ENCODE measurements at regions not wholly inside any gene's neighbourhood (a gene's known extent, or its start where the extent isn't known, plus 50 kb on each side); places are given as distances from the start of the nearest gene placed in this dataset.

DNA sequence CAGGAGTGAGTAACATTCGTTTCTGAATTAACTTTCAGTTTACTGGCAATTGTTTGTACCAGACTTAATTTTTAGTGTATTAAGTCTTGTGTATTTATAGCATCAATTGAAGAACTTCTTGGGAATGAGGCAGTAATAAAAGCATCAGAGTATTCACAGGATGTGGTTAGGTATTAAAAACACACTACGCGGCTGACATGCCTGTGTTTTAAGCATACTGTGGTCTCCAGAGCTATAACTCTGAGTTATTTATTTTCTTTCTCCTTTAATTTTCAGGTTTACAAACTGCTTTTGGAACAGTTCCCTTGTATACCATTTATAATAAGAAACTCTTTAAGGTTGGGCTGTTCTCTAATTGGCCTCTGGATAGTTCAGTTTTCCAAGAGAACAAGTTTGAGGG lies 626.1 kb upstream of the NRG3 start:
- no peak overlapping the region for H2AK9ac ChIP-seq (replicated peaks; ENCODE audit: low read depth, low read length, poor library complexity)
- H3K4me1 ChIP-seq (ENCODE audit: control insufficient read depth, insufficient read depth, low read length): no peaks in the 10 kb centered on the region
- ChIA-PET POLR2A (ENCODE audit: unreplicated experiment) (no interaction called here), CTCF (no interaction called here)
- no CpG with 5 or more reads among the region's 3 CpGs for WGBS, 2 experiments (ENCODE audit: extremely low coverage in 2 of 2, insufficient read length in 1 of 2)
- dilution Hi-C loops (cut with HindIII; ENCODE audit: low sequenced_read_pairs, unreplicated experiment) (no loop called here), in situ Hi-C loops (cut with MboI; ENCODE audit: low sequenced_read_pairs) (no loop called here), intact Hi-C loops (cut with micrococcal nuclease) (no loop called here)
- H3K79me1 ChIP-seq (ENCODE audit: low read depth in 1 of 2, low read length in 2 of 2): no peaks in the 10 kb centered on the region
- DNase-seq: no peak
- no peaks in the 10 kb centered on the region for H3K9me1 ChIP-seq (ENCODE audit: insufficient read depth, low read length)
- H3K4me3 ChIP-seq (ENCODE audit: insufficient read depth, low read depth, low read length): no peak overlapping the region
- H2AFZ ChIP-seq (replicated peaks; ENCODE audit: low read length, poor library complexity): no peak overlapping the region
- no peak overlapping the region for H4K91ac ChIP-seq (ENCODE audit: insufficient read depth, low read depth, low read length)
- H3K27ac ChIP-seq (ENCODE audit: insufficient read depth, low read length): no peak overlapping the region
- H2BK5ac ChIP-seq (ENCODE audit: low read depth, low read length, poor library complexity, severe bottlenecking): no peak overlapping the region
- H3K18ac ChIP-seq (ENCODE audit: low read depth, low read length): no peak overlapping the region
- ATAC-seq (ENCODE audit: low read depth): no peak
- no peak overlapping the region for H2BK120ac ChIP-seq (ENCODE audit: low read depth, low read length)
- no TSS peak for BruUV-seq (replicated peaks)
- H3K36me3 ChIP-seq (ENCODE audit: control insufficient read depth, insufficient read depth, low read length): no peaks in the 10 kb centered on the region
- H3K27me3 ChIP-seq (ENCODE audit: control insufficient read depth, insufficient read depth, low read length): no peaks in the 10 kb centered on the region
- H3K14ac ChIP-seq (replicated peaks; ENCODE audit: low read depth, low read length): no peak overlapping the region
- H3K9ac ChIP-seq (ENCODE audit: low read depth, low read length): no peak overlapping the region
- no peak overlapping the region for H2BK20ac ChIP-seq (ENCODE audit: low read depth, low read length)
- H2BK15ac ChIP-seq (ENCODE audit: low read depth, low read length): no peak overlapping the region
- H3K23ac ChIP-seq (ENCODE audit: low read depth, low read length): no peak overlapping the region
- H3K56ac ChIP-seq (ENCODE audit: extremely low read depth, insufficient read depth, low read length): no peak overlapping the region
- TF ChIP-seq RFX5 (IDR thresholded peaks at IDR 0.05; ENCODE audit: low read depth, low read length) (no peak), BHLHE40 (IDR thresholded peaks at IDR 0.05; ENCODE audit: low read depth, low read length) (no peak), MAFK (IDR thresholded peaks at IDR 0.05; ENCODE audit: low read depth, low read length) (no peak), FOS (IDR thresholded peaks at IDR 0.05; ENCODE audit: low read depth, low read length) (no peak), RAD21 (IDR thresholded peaks at IDR 0.05; ENCODE audit: low read length) (no peak), CHD1 (IDR thresholded peaks at IDR 0.05; ENCODE audit: low read depth, low read length) (no peak), POLR2A (IDR thresholded peaks at IDR 0.05; ENCODE audit: low read depth, low read length) (no peak), MAZ (IDR thresholded peaks at IDR 0.05; ENCODE audit: borderline replicate concordance, low read depth, low read length) (no peak), MXI1 (IDR thresholded peaks at IDR 0.05; ENCODE audit: borderline replicate concordance, low read depth, low read length) (no peak), NFE2L2 (IDR thresholded peaks at IDR 0.05; ENCODE audit: low read depth, low read length) (no peak), ELK1 (IDR thresholded peaks at IDR 0.05; ENCODE audit: borderline replicate concordance, low read depth, low read length) (no peak), SMC3 (IDR thresholded peaks at IDR 0.05; ENCODE audit: low read depth, low read length) (no peak), CEBPB (IDR thresholded peaks at IDR 0.05; ENCODE audit: low read depth, low read length) (no peak), RCOR1 (IDR thresholded peaks at IDR 0.05; ENCODE audit: insufficient replicate concordance, low read length) (no peak), CTCF (conservative IDR thresholded peaks at IDR 0.05; ENCODE audit: low read depth, low read length) (no peak)
- TF ChIP-seq, protein P1, sequence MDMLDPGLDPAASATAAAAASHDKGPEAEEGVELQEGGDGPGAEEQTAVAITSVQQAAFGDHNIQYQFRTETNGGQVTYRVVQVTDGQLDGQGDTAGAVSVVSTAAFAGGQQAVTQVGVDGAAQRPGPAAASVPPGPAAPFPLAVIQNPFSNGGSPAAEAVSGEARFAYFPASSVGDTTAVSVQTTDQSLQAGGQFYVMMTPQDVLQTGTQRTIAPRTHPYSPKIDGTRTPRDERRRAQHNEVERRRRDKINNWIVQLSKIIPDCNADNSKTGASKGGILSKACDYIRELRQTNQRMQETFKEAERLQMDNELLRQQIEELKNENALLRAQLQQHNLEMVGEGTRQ (IDR thresholded peaks at IDR 0.05; ENCODE audit: low read depth, low read length): no peak
- H3K9me3 ChIP-seq (ENCODE audit: control insufficient read depth, insufficient read depth, low read length): peaks cover 2% of the 10 kb centered on the region; the same call in 1 of the 2 replicates
- no peak overlapping the region for H4K8ac ChIP-seq (ENCODE audit: low read depth in 2 of 2, low read length in 2 of 2)
- H4K20me1 ChIP-seq (ENCODE audit: insufficient read depth, low read length): no peaks in the 10 kb centered on the region
- no peak overlapping the region for H2AK5ac ChIP-seq (ENCODE audit: low read depth, low read length)
- H3K4ac ChIP-seq (ENCODE audit: low read depth, low read length): no peak overlapping the region
- no peak overlapping the region for H4K5ac ChIP-seq (ENCODE audit: low read depth, low read length)
- H3K4me2 ChIP-seq (ENCODE audit: low read depth, low read length): no peak overlapping the region

Measured in IMR-90 (cell line).